Keratinocyte (primary cell): ENCODE measurements at regions not wholly inside any gene's neighbourhood (a gene's known extent, or its start where the extent isn't known, plus 50 kb on each side); places are given as distances from the start of the nearest gene placed in this dataset.

Experiments
- DNase-seq: peaks from one replicate; pipeline ENCODE4 v3.0.0-alpha.2; 2011; ENCODE audit warnings: low read depth, missing footprints, low spot score
- FAIRE-seq: peaks from 2 replicates; lab custom pipeline; 2011; peaks lifted over from hg19 to GRCh38; lab: Jason Lieb, UNC
- H2AFZ ChIP-seq: 2 replicates; pipeline ENCODE4 v1.6.0; 2012; ENCODE audit warnings: low read length, control low read depth, inconsistent platforms; ENCODE audit not compliant: control insufficient read depth
- H3K27ac ChIP-seq: 2 replicates; pipeline ENCODE4 v1.5.1; 2011; ENCODE audit warnings: low read length; ENCODE audit not compliant: control insufficient read depth, insufficient read depth
- H3K27me3 ChIP-seq: 3 replicates; pipeline ENCODE4 v1.6.0; 2011; ENCODE audit warnings: low read length; ENCODE audit not compliant: control insufficient read depth, insufficient read depth; ENCODE audit errors: extremely low read depth
- H3K36me3 ChIP-seq, 2 experiments: 2 replicates in 1 of 2; 3 replicates in 1 of 2; pipeline ENCODE4 v1.5.1; 2011; ENCODE audit warnings: low read length in 2 of 2, mild to moderate bottlenecking in 1 of 2; ENCODE audit not compliant: control insufficient read depth in 2 of 2, insufficient read depth in 2 of 2; ENCODE audit errors: extremely low read depth in 1 of 2
- H3K4me1 ChIP-seq: 3 replicates; pipeline ENCODE4 v1.5.1; 2011; ENCODE audit warnings: low read length; ENCODE audit not compliant: control insufficient read depth, insufficient read depth; ENCODE audit errors: extremely low read depth
- H3K4me2 ChIP-seq: 3 replicates; pipeline ENCODE4 v1.6.0; 2011; ENCODE audit warnings: low read depth, low read length; ENCODE audit not compliant: control insufficient read depth, insufficient read depth; ENCODE audit errors: extremely low read depth
- H3K4me3 ChIP-seq, 3 experiments: fragments of 200-600 bp in 1 of 3; sonication (generic) in 1 of 3; 2 replicates in 2 of 3; 3 replicates in 1 of 3; pipeline ENCODE4 v1.5.1; 2011 to 2016; ENCODE audit warnings: low read length in 3 of 3, mild to moderate bottlenecking in 3 of 3, control low read depth in 2 of 3, inconsistent platforms in 1 of 3, low read depth in 1 of 3, mixed read lengths in 1 of 3, mixed run types in 1 of 3, moderate library complexity in 1 of 3; ENCODE audit not compliant: control insufficient read depth in 2 of 3, insufficient read depth in 2 of 3; ENCODE audit errors: extremely low read depth in 1 of 3
- H3K79me2 ChIP-seq: 2 replicates; pipeline ENCODE4 v1.6.0; 2012; ENCODE audit warnings: low read length; ENCODE audit not compliant: control insufficient read depth, insufficient read depth
- H3K9ac ChIP-seq: 3 replicates; pipeline ENCODE4 v1.6.0; 2011; ENCODE audit warnings: low read length; ENCODE audit not compliant: control insufficient read depth, insufficient read depth; ENCODE audit errors: extremely low read depth
- H3K9me1 ChIP-seq: 3 replicates; pipeline ENCODE4 v1.6.0; 2011; ENCODE audit warnings: low read length; ENCODE audit not compliant: control insufficient read depth, insufficient read depth; ENCODE audit errors: extremely low read depth
- H3K9me3 ChIP-seq: 2 replicates; pipeline ENCODE4 v1.5.1; 2012; ENCODE audit warnings: low read depth, low read length; ENCODE audit not compliant: control insufficient read depth
- H4K20me1 ChIP-seq: 3 replicates; pipeline ENCODE4 v1.6.0; 2011; ENCODE audit warnings: low read length; ENCODE audit not compliant: control insufficient read depth, insufficient read depth; ENCODE audit errors: extremely low read depth
- EZH2 ChIP-seq: IDR thresholded peaks from one replicate; pipeline ENCODE4 v1.6.1; 2012; ENCODE audit warnings: inconsistent platforms, mild to moderate bottlenecking, low read length, moderate library complexity
- dilution Hi-C: fragments of 300-500 bp; cut with MboI; formaldehyde crosslinking; loops from one replicate; pipeline ENCODE4 v1.7.0; 2020; ENCODE audit warnings: low sequenced_read_pairs; ENCODE audit not compliant: extremely low pct_ligation_motif_present
- TF ChIP-seq, protein P1 (sequence below), 3 experiments: IDR thresholded peaks in 1 of 3; conservative IDR thresholded peaks in 1 of 3; optimal IDR thresholded peaks in 1 of 3; 2 replicates in 2 of 3; 3 replicates in 1 of 3; pipeline versions ENCODE3 to v1.5.1; 2011; ENCODE audit warnings: low read length in 3 of 3, mild to moderate bottlenecking in 3 of 3, moderate library complexity in 2 of 3, control low read depth in 1 of 3, inconsistent platforms in 1 of 3; ENCODE audit not compliant: insufficient read depth in 2 of 3; ENCODE audit errors: extremely low read depth in 1 of 3

DNA sequence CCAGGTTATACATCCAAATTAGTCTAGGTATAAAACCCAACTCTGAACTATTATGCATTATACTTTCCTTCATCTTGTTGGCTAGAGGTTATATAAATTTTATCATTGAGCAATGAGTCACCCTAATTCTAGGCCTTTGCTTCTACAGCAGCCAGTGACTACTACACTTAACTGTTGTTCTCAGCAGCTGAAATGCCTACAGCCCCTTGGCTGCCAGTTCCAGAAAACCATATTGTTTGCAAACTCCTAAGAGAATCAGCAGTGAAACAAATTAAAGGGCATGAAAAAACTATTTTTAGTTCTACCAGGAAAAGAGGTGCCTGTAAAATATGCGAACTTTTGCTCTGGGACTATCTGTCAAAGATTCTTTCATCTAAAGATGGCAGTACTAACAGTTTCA, 292.8 kb downstream of the FRK start:
- Histone ChIP-seq H3K4me3 (no peak overlapping the region), H3K27ac (no peak overlapping the region), H3K79me2 (no peaks in the 10 kb centered on the region), H3K9me1 (no peaks in the 10 kb centered on the region), H3K36me3 (no peaks in the 10 kb centered on the region), H2AFZ (no peak overlapping the region), H3K9ac (no peak overlapping the region), H3K4me2 (no peak overlapping the region), H3K27me3 (no peaks in the 10 kb centered on the region), H3K4me1 (no peaks in the 10 kb centered on the region), H4K20me1 (no peaks in the 10 kb centered on the region), H3K9me3 (no peaks in the 10 kb centered on the region)
- dilution Hi-C loops = no loop called here
- no peak for FAIRE-seq
- TF ChIP-seq, protein P1, sequence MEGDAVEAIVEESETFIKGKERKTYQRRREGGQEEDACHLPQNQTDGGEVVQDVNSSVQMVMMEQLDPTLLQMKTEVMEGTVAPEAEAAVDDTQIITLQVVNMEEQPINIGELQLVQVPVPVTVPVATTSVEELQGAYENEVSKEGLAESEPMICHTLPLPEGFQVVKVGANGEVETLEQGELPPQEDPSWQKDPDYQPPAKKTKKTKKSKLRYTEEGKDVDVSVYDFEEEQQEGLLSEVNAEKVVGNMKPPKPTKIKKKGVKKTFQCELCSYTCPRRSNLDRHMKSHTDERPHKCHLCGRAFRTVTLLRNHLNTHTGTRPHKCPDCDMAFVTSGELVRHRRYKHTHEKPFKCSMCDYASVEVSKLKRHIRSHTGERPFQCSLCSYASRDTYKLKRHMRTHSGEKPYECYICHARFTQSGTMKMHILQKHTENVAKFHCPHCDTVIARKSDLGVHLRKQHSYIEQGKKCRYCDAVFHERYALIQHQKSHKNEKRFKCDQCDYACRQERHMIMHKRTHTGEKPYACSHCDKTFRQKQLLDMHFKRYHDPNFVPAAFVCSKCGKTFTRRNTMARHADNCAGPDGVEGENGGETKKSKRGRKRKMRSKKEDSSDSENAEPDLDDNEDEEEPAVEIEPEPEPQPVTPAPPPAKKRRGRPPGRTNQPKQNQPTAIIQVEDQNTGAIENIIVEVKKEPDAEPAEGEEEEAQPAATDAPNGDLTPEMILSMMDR (optimal IDR thresholded peaks at IDR 0.05 in 1 of 3, IDR thresholded peaks at IDR 0.05 in 1 of 3, conservative IDR thresholded peaks at IDR 0.05 in 1 of 3; ENCODE audit: extremely low read depth in 1 of 3, insufficient read depth in 2 of 3, low read length in 3 of 3) = no peak
- no peak for TF ChIP-seq EZH2
- DNase-seq = no peak

DNA sequence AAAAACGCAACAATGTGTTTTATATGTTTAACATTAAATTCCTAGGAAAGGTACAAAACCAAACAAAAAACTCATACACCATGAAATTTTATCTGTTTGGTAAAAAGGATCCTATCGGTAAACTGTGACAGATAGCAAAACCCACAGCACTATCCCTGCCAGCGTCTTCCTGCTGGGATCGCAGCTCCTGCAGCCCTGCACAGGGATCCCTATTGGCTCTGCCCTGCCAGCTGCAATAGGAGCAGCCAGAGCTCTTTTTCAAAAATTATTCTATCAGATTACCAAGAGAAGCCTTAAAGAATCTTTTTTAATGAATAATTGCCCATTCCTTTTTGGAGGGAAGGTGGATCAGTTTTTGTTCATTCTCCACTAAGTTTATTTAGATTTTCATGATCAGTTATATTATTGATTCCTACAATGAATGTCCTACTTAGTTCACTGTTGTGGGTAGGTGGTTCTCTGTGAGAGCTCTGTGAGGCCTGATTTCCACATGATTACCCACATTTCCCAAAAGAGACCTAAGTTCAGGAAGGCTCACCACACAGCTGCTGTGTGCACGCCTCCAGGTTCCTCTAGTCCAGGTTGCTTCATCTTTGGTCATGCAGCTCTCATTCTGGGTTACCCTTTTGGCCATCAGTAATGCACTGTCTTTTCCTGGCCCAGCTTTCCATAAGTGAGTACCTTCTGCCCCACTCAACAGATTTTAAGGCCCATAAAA, 293.8 kb downstream of the FRK start:
- H2AFZ ChIP-seq = no peak overlapping the region
- no peaks in the 10 kb centered on the region for H4K20me1 ChIP-seq
- H3K36me3 ChIP-seq = no peaks in the 10 kb centered on the region
- no peak overlapping the region for H3K27ac ChIP-seq
- DNase-seq (no peak), FAIRE-seq (no peak)
- TF ChIP-seq, protein P1 (optimal IDR thresholded peaks at IDR 0.05 in 1 of 3, IDR thresholded peaks at IDR 0.05 in 1 of 3, conservative IDR thresholded peaks at IDR 0.05 in 1 of 3; ENCODE audit: extremely low read depth in 1 of 3, insufficient read depth in 2 of 3, low read length in 3 of 3) = no peak
- no peak for TF ChIP-seq EZH2
- dilution Hi-C loops = no loop called here
- H3K9me1 ChIP-seq = no peaks in the 10 kb centered on the region
- H3K4me2 ChIP-seq = no peak overlapping the region
- H3K4me3 ChIP-seq = no peak overlapping the region
- H3K4me1 ChIP-seq = no peaks in the 10 kb centered on the region
- H3K9ac ChIP-seq = no peak overlapping the region
- no peaks in the 10 kb centered on the region for H3K79me2 ChIP-seq
- H3K27me3 ChIP-seq = no peaks in the 10 kb centered on the region
- H3K9me3 ChIP-seq = no peaks in the 10 kb centered on the region
